ENCODE measurements at regions not wholly inside any gene's neighbourhood (a gene's known extent, or its start where the extent isn't known, plus 50 kb on each side); places are given as distances from the start of the nearest gene placed in this dataset.

- Histone ChIP-seq H3K27me3 (no peaks in the 10 kb centered on the region), H3K27ac (no peak overlapping the region), H3K4me1 (no peaks in the 10 kb centered on the region), H3K9me3 (no peaks in the 10 kb centered on the region), H3K4me3 (no peak overlapping the region), H3K36me3 (no peaks in the 10 kb centered on the region)
- TF ChIP-seq POLR2AphosphoS5 (IDR thresholded peaks at IDR 0.05; ENCODE audit: insufficient read depth in 1 of 2, low read depth in 1 of 2) (no peak), POLR2A (IDR thresholded peaks at IDR 0.05) (no peak)
- TF ChIP-seq, protein P1, sequence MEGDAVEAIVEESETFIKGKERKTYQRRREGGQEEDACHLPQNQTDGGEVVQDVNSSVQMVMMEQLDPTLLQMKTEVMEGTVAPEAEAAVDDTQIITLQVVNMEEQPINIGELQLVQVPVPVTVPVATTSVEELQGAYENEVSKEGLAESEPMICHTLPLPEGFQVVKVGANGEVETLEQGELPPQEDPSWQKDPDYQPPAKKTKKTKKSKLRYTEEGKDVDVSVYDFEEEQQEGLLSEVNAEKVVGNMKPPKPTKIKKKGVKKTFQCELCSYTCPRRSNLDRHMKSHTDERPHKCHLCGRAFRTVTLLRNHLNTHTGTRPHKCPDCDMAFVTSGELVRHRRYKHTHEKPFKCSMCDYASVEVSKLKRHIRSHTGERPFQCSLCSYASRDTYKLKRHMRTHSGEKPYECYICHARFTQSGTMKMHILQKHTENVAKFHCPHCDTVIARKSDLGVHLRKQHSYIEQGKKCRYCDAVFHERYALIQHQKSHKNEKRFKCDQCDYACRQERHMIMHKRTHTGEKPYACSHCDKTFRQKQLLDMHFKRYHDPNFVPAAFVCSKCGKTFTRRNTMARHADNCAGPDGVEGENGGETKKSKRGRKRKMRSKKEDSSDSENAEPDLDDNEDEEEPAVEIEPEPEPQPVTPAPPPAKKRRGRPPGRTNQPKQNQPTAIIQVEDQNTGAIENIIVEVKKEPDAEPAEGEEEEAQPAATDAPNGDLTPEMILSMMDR (IDR thresholded peaks at IDR 0.05) = no peak
- intact Hi-C loops (cut with DNase I) = no loop called here
- no peak for DNase-seq (ENCODE audit: extremely low spot score in 2 of 2)
Observed at GRCh38 chr7:21172800-21173199, 255.1 kb upstream of the SP4 start.

- intact Hi-C loops (cut with DNase I) = no loop called here
- TF ChIP-seq, protein P1 (IDR thresholded peaks at IDR 0.05) = no peak
- no peak for TF ChIP-seq POLR2A (IDR thresholded peaks at IDR 0.05)
- no peak for TF ChIP-seq POLR2AphosphoS5 (IDR thresholded peaks at IDR 0.05; ENCODE audit: insufficient read depth in 1 of 2, low read depth in 1 of 2)
- no peak for DNase-seq (ENCODE audit: extremely low spot score in 2 of 2)
- H3K4me1 ChIP-seq = no peaks in the 10 kb centered on the region
- no peak overlapping the region for H3K4me3 ChIP-seq
- no peak overlapping the region for H3K27ac ChIP-seq
- H3K27me3 ChIP-seq = no peaks in the 10 kb centered on the region
- H3K36me3 ChIP-seq = no peaks in the 10 kb centered on the region
- H3K9me3 ChIP-seq = no peaks in the 10 kb centered on the region
Observed at GRCh38 chr7:21173436-21173835, 254.4 kb upstream of the SP4 start.

- DNase-seq (ENCODE audit: extremely low spot score in 2 of 2) = no peak
- intact Hi-C loops (cut with DNase I) = no loop called here
- H3K36me3 ChIP-seq = no peaks in the 10 kb centered on the region
- H3K4me1 ChIP-seq = no peaks in the 10 kb centered on the region
- no peaks in the 10 kb centered on the region for H3K9me3 ChIP-seq
- H3K27me3 ChIP-seq = no peaks in the 10 kb centered on the region
- H3K27ac ChIP-seq = no peak overlapping the region
- TF ChIP-seq, protein P1 (IDR thresholded peaks at IDR 0.05) = no peak
- TF ChIP-seq POLR2AphosphoS5 (IDR thresholded peaks at IDR 0.05; ENCODE audit: insufficient read depth in 1 of 2, low read depth in 1 of 2) = no peak
- no peak for TF ChIP-seq POLR2A (IDR thresholded peaks at IDR 0.05)
- no peak overlapping the region for H3K4me3 ChIP-seq
Observed at GRCh38 chr7:21175714-21176113, 252.2 kb upstream of the SP4 start.

- no peaks in the 10 kb centered on the region for H3K4me1 ChIP-seq
- H3K36me3 ChIP-seq = no peaks in the 10 kb centered on the region
- H3K4me3 ChIP-seq = no peak overlapping the region
- no peak for TF ChIP-seq POLR2A (IDR thresholded peaks at IDR 0.05)
- no peak for TF ChIP-seq POLR2AphosphoS5 (IDR thresholded peaks at IDR 0.05; ENCODE audit: insufficient read depth in 1 of 2, low read depth in 1 of 2)
- TF ChIP-seq, protein P1 (IDR thresholded peaks at IDR 0.05) = no peak
- no peak overlapping the region for H3K27ac ChIP-seq
- no peaks in the 10 kb centered on the region for H3K27me3 ChIP-seq
- H3K9me3 ChIP-seq = no peaks in the 10 kb centered on the region
- DNase-seq (ENCODE audit: extremely low spot score in 2 of 2) = no peak
- intact Hi-C loops (cut with DNase I) = no loop called here
Observed at GRCh38 chr7:21184942-21185652, 242.8 kb upstream of the SP4 start.

- no peak for TF ChIP-seq POLR2A (IDR thresholded peaks at IDR 0.05)
- no peak for TF ChIP-seq POLR2AphosphoS5 (IDR thresholded peaks at IDR 0.05; ENCODE audit: insufficient read depth in 1 of 2, low read depth in 1 of 2)
- TF ChIP-seq, protein P1 (IDR thresholded peaks at IDR 0.05) = no peak
- intact Hi-C loops (cut with DNase I) = no loop called here
- no peak overlapping the region for H3K4me3 ChIP-seq
- no peaks in the 10 kb centered on the region for H3K9me3 ChIP-seq
- no peak for DNase-seq (ENCODE audit: extremely low spot score in 2 of 2)
- H3K4me1 ChIP-seq = no peaks in the 10 kb centered on the region
- no peaks in the 10 kb centered on the region for H3K27me3 ChIP-seq
- no peaks in the 10 kb centered on the region for H3K36me3 ChIP-seq
- no peak overlapping the region for H3K27ac ChIP-seq
Observed at GRCh38 chr7:21185653-21186265, 242.1 kb upstream of the SP4 start.
